MCF 10A (cell line): ENCODE measurements at regions not wholly inside any gene's neighbourhood (a gene's known extent, or its start where the extent isn't known, plus 50 kb on each side); places are given as distances from the start of the nearest gene placed in this dataset.

Experiments used
- BruUV-seq: library from RNA; stranded (reverse); fragments of 400-500 nt; replicated peaks from 2 replicates; lab custom pipeline; 2021; lab: Mats Ljungman, UMichigan
- CTCF ChIA-PET: fragments of 300-600 bp; sonication (Branson Sonifier 250); formaldehyde crosslinking; extraction: SDS; loops from one replicate; lab custom pipeline; 2021; ENCODE audit warnings: antibody characterized with exemption, inconsistent platforms; lab: Yijun Ruan, JAX
- POLR2A ChIA-PET: fragments of 300-600, 350-650 bp; sonication (Branson Sonifier 250); formaldehyde crosslinking; extraction: SDS; loops from one replicate; lab custom pipeline; 2020; ENCODE audit warnings: antibody characterized with exemption, inconsistent platforms; lab: Yijun Ruan, JAX
- DNase-seq: peaks from one replicate; pipeline ENCODE4 v3.0.0-alpha.2; 2018; ENCODE audit not compliant: unreplicated experiment
- H3K27ac Mint-ChIP-seq: one replicate; pipeline ENCODE4 v1.8.0; 2022; ENCODE audit warnings: mild to moderate bottlenecking, low read depth, mixed read lengths; ENCODE audit not compliant: unreplicated experiment
- H3K27me3 Mint-ChIP-seq: one replicate; pipeline ENCODE4 v1.8.0; 2022; ENCODE audit warnings: mixed read lengths; ENCODE audit not compliant: insufficient read depth, unreplicated experiment
- H3K36me3 Mint-ChIP-seq: one replicate; pipeline ENCODE4 v1.8.0; 2022; ENCODE audit warnings: mild to moderate bottlenecking, moderate library complexity, mixed read lengths; ENCODE audit not compliant: insufficient read depth, unreplicated experiment
- H3K4me1 Mint-ChIP-seq: one replicate; pipeline ENCODE4 v1.8.0; 2022; ENCODE audit warnings: mixed read lengths; ENCODE audit not compliant: insufficient read depth, unreplicated experiment
- H3K4me3 Mint-ChIP-seq: one replicate; pipeline ENCODE4 v1.8.0; 2022; ENCODE audit warnings: mild to moderate bottlenecking, moderate library complexity, mixed read lengths; ENCODE audit not compliant: unreplicated experiment
- H3K9me3 Mint-ChIP-seq: one replicate; pipeline ENCODE4 v1.8.0; 2022; ENCODE audit warnings: mixed read lengths; ENCODE audit not compliant: unreplicated experiment
- intact Hi-C: fragments of 100-400 bp; cut with micrococcal nuclease; formaldehyde crosslinking; loops from 2 replicates; pipeline ENCODE4 v1.14.1; 2022
- TF ChIP-seq, protein P1 (sequence below): fragments of 200-600 bp; IDR thresholded peaks from one replicate; pipeline ENCODE4 v1.8.0; 2022; ENCODE audit warnings: antibody characterized with exemption, mild to moderate bottlenecking; ENCODE audit not compliant: unreplicated experiment

DNA sequence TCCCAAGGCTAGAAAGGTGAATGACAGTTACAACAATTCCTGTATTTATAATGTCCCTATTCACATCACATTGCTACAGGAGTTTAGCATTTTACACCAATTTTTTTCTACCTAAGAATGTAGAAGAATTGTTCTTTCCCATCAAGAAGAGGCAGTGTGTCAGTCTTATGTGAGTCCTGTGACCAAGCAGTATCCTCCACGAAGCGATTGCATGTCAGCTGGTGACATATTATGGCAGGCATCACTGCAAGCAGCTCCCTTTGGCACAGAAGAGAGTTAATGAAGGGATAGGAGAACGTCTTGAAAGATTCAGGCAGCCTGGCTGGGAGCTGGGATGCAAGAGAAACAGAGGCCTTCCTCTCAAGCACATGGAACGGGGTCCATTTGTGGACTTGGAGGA, 199.8 kb downstream of the SMC2 start:
- Mint-ChIP-seq H3K36me3 (no peaks in the 10 kb centered on the region), H3K27me3 (no peaks in the 10 kb centered on the region), H3K4me3 (no peak overlapping the region), H3K9me3 (no peaks in the 10 kb centered on the region), H3K4me1 (no peaks in the 10 kb centered on the region), H3K27ac (no peak overlapping the region)
- intact Hi-C loops, result no loop called here
- TF ChIP-seq, protein P1, sequence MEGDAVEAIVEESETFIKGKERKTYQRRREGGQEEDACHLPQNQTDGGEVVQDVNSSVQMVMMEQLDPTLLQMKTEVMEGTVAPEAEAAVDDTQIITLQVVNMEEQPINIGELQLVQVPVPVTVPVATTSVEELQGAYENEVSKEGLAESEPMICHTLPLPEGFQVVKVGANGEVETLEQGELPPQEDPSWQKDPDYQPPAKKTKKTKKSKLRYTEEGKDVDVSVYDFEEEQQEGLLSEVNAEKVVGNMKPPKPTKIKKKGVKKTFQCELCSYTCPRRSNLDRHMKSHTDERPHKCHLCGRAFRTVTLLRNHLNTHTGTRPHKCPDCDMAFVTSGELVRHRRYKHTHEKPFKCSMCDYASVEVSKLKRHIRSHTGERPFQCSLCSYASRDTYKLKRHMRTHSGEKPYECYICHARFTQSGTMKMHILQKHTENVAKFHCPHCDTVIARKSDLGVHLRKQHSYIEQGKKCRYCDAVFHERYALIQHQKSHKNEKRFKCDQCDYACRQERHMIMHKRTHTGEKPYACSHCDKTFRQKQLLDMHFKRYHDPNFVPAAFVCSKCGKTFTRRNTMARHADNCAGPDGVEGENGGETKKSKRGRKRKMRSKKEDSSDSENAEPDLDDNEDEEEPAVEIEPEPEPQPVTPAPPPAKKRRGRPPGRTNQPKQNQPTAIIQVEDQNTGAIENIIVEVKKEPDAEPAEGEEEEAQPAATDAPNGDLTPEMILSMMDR, result no peak
- ChIA-PET CTCF (no interaction called here), POLR2A (no interaction called here)
- BruUV-seq, result no TSS peak
- no peak for DNase-seq

DNA sequence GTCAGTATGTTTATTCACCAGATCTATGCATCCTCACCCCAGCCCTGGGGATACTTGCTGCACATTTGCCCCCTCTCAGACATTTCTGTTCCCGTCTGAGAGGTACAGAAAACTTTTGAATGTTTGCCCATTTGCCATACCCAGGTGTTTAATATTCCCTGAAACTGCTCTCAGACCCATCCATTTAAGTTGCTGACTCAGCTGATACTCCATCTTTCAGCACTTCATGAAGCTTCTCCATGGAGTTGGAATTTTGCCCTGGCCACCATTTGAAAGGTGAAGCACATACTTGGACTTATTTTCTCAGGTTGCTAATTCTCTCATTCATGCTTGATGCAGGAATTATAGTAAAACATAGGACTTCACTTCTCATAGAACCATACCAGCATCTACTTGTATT, 203.9 kb upstream of the OR13F1 start:
- TF ChIP-seq, protein P1, result no peak
- POLR2A ChIA-PET, result no interaction called here

DNA sequence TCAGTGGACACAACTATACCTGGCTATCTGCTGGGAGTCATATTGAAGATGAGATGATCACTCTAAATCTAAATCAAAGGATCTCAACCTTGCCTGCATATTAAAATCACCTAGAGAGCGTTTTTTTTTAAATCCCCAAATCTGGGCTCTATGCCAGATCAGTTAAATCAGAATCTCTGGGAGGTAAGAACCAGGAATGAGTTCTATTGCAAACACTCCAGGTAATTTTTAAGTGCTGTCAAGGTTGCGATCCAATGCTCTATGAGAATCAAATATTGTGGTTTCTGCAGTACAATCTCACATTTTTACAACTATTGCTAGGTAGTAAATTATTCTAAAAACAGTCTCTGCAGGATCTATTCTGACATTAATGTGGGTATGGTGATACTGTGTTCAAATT, 202.3 kb upstream of the OR13F1 start:
- Mint-ChIP-seq H3K4me3 (no peak overlapping the region), H3K36me3 (no peaks in the 10 kb centered on the region), H3K9me3 (peaks cover 10% of the 10 kb centered on the region), H3K4me1 (peaks cover 6% of the 10 kb centered on the region), H3K27me3 (no peaks in the 10 kb centered on the region), H3K27ac (no peak overlapping the region)
- no peak for DNase-seq
- TF ChIP-seq, protein P1, result no peak
- ChIA-PET POLR2A (no interaction called here), CTCF (no interaction called here)
- BruUV-seq, result no TSS peak
- intact Hi-C loops, result no loop called here

More for the DNA sequence above, 203.9 kb upstream of the OR13F1 start:
- Mint-ChIP-seq H3K4me3 (no peak overlapping the region), H3K4me1 (peaks cover 6% of the 10 kb centered on the region), H3K27me3 (no peaks in the 10 kb centered on the region), H3K27ac (no peak overlapping the region), H3K9me3 (no peaks in the 10 kb centered on the region), H3K36me3 (no peaks in the 10 kb centered on the region)
- intact Hi-C loops, result no loop called here
- CTCF ChIA-PET, result no interaction called here
- BruUV-seq, result no TSS peak
- DNase-seq, result no peak

DNA sequence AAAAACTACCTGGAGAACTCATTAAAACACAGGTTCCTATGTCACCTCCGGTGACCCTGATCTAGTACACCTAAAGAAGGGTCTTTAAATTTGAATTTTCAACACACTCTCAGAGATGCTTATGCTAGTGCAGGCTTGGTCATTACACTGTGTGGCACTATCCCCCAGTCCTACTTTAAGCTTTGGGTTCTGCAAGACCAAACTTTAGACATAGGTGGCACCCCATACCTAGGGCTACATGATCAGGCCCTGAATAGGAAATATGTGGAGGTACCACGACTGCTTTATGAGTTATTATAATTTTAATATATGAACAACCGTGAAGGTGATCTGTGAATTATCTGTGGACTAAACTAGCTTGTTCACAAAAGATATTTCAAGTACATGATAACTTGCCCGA, 201.3 kb upstream of the OR13F1 start:
- POLR2A ChIA-PET, result no interaction called here
- intact Hi-C loops, result no loop called here

More for the DNA sequence above, 201.3 kb upstream of the OR13F1 start:
- Mint-ChIP-seq H3K27me3 (no peaks in the 10 kb centered on the region), H3K27ac (no peak overlapping the region), H3K4me3 (no peak overlapping the region), H3K36me3 (no peaks in the 10 kb centered on the region), H3K9me3 (peaks cover 13% of the 10 kb centered on the region), H3K4me1 (peaks cover 6% of the 10 kb centered on the region)
- DNase-seq, result no peak
- BruUV-seq, result no TSS peak
- CTCF ChIA-PET, result no interaction called here
- TF ChIP-seq, protein P1, result no peak
